H1 (cell line): ENCODE measurements at regions not wholly inside any gene's neighbourhood (a gene's known extent, or its start where the extent isn't known, plus 50 kb on each side); places are given as distances from the start of the nearest gene placed in this dataset.

Source experiments
- CHD1 ChIP-seq: IDR thresholded peaks from 2 replicates; pipeline ENCODE4 v1.6.1; 2012; ENCODE audit warnings: low read depth, low read length, improper control_type of control experiment
- CHD2 ChIP-seq: IDR thresholded peaks from 2 replicates; pipeline ENCODE4 v1.6.1; 2012; ENCODE audit warnings: low read length, improper control_type of control experiment

- no peak for TF ChIP-seq CHD2
- no peak for TF ChIP-seq CHD1
These were observed 219.3 kb downstream of the C12orf50 start for GRCh38 chr12:87809916-87810315.
